Stimulated activated naive CD8-positive, alpha-beta T cell treated with anti-CD3 and anti-CD28 coated beads, Interleukin-15, Interleukin-2, amounts not matched to agents 100 ng/mL and 50 ng/mL, for 24 hours (primary cell): ENCODE measurements at regions not wholly inside any gene's neighbourhood (a gene's known extent, or its start where the extent isn't known, plus 50 kb on each side); places are given as distances from the start of the nearest gene placed in this dataset.

ENCODE experiments used
- H3K27ac Mint-ChIP-seq: one replicate; pipeline ENCODE4 v1.8.0; 2021; ENCODE audit warnings: mild to moderate bottlenecking, mixed read lengths
- H3K27me3 Mint-ChIP-seq: one replicate; pipeline ENCODE4 v1.8.0; 2021; ENCODE audit warnings: mixed read lengths
- H3K36me3 Mint-ChIP-seq: one replicate; pipeline ENCODE4 v1.8.0; 2021; ENCODE audit warnings: low read depth, mixed read lengths
- H3K4me1 Mint-ChIP-seq: one replicate; pipeline ENCODE4 v1.8.0; 2021; ENCODE audit warnings: low read depth, mixed read lengths
- H3K4me3 Mint-ChIP-seq: one replicate; pipeline ENCODE4 v1.8.0; 2021; ENCODE audit warnings: mild to moderate bottlenecking, mixed read lengths
- H3K9me3 Mint-ChIP-seq: one replicate; pipeline ENCODE4 v1.8.0; 2021; ENCODE audit warnings: mixed read lengths

- Mint-ChIP-seq H3K27ac (no peak overlapping the region), H3K9me3 (no peaks in the 10 kb centered on the region), H3K27me3 (no peaks in the 10 kb centered on the region), H3K36me3 (no peaks in the 10 kb centered on the region), H3K4me1 (no peaks in the 10 kb centered on the region), H3K4me3 (no peak overlapping the region)
Measured at GRCh38 chr17:63165400-63165799, 199.4 kb downstream of the TANC2 start.

DNA sequence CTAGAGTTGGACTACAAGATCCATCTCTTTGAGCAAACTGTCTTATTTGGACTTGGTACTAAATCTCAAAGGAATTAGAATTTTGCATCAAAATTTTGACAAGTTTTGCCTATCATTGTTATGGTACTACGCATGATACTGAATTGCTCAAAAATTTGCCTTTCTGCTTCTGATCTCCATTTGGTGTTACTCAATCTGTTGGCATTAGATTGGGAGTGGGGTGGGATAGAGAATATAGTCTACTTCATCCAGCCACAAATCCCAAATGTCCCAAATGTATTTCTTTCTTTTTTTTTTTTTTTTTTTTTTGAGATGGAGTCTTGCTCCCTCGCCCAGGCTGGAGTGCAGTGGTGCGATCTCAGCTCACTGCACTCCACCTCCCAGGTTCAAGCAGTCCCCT, 204.8 kb downstream of the TANC2 start:
- Mint-ChIP-seq H3K36me3 (peaks cover under 1% of the 10 kb centered on the region), H3K9me3 (no peaks in the 10 kb centered on the region), H3K27me3 (no peaks in the 10 kb centered on the region), H3K27ac (no peak overlapping the region), H3K4me1 (no peaks in the 10 kb centered on the region), H3K4me3 (no peak overlapping the region)

DNA sequence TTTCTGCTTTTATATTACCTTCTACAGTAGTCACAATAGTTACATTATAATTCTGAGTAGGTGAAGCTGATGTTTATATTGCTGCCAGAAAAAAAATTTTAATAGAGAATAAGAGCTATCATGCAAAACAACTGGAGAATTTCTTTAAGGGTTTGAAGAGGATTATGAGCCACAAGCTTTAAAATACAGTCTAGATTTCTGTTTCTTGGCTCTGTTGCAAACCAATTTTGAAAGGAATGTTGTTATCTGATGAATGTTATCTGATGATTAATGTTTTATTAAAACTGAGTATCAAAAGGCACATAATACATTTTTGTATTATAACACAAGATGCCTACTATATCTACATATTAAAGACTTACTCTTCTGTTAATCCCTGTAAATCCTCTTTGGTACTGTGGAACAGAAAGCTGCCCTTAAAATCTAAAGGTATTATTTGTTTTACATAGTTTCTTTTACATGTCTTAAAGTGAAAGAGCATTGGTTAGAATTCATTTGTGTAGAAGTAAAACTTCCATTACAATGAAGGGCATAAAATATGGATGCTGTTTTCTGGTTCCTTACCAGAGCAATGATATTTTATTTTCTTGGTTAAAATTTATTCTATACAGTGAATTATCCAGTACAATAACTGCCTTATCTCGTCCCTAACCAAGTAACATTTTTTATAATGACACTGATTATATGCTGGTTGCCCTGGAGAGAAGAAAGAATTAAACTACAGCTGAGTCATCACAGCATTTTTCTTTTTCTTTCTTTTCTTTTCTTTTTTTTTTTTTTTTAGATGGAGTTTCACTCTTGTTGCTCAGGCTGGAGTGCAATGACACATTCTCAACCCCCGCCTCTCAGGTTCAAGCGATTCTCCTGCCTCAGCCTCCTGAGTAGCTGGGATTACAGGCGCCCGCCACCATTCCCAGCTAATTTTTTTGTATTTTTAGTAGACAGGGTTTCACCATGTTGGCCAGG, 205.7 kb downstream of the TANC2 start:
- Mint-ChIP-seq H3K4me1 (no peaks in the 10 kb centered on the region), H3K9me3 (no peaks in the 10 kb centered on the region), H3K36me3 (peaks cover 5% of the 10 kb centered on the region), H3K27ac (no peak overlapping the region), H3K4me3 (no peak overlapping the region), H3K27me3 (no peaks in the 10 kb centered on the region)

DNA sequence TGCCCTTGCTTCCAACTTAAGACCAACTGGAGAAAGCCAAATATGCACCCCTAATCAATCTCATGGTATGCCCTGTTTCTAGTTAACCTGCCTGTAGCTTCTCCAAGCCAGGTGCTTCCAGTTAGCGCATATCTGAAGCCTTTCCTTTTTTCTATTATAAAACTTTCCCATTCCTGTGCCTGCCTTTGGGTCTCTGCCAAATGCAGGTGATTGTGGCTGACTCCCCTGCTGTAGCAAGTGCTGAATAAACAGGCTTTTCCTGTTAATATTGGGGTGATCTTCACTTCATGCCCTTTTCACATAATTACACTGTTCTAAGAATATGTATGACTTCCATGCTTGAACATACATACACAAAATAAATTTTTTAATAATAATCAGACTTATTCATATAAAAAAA, 207.4 kb downstream of the TANC2 start:
- Mint-ChIP-seq H3K4me1 (no peaks in the 10 kb centered on the region), H3K4me3 (no peak overlapping the region), H3K27ac (no peak overlapping the region), H3K36me3 (peaks cover 5% of the 10 kb centered on the region), H3K27me3 (no peaks in the 10 kb centered on the region), H3K9me3 (no peaks in the 10 kb centered on the region)

DNA sequence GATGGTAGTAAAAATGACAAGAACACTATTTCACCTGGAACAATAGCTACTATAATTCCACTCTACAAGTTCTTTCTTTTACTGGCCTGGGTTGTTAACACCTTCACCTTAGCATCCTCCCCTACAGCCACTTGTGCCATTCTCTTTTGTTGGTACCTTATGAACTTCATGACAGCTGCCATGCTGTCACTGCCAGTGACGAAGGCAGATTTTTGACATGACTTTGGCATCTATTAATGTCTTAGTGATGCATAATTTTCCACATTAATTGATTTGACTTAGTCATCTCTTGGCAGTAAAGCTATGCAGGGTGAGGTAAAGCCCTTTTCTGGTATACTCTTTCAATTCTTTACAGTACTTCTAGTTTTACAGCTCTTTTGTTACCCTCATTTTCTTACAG, 207.9 kb downstream of the TANC2 start:
- Mint-ChIP-seq H3K36me3 (peaks cover 5% of the 10 kb centered on the region), H3K9me3 (no peaks in the 10 kb centered on the region), H3K4me1 (no peaks in the 10 kb centered on the region), H3K27ac (no peak overlapping the region), H3K27me3 (no peaks in the 10 kb centered on the region), H3K4me3 (no peak overlapping the region)

- no peaks in the 10 kb centered on the region for H3K9me3 Mint-ChIP-seq
- no peak overlapping the region for H3K27ac Mint-ChIP-seq
- no peaks in the 10 kb centered on the region for H3K4me1 Mint-ChIP-seq
- no peaks in the 10 kb centered on the region for H3K27me3 Mint-ChIP-seq
- no peak overlapping the region for H3K4me3 Mint-ChIP-seq
- peaks cover 5% of the 10 kb centered on the region for H3K36me3 Mint-ChIP-seq
Measured at GRCh38 chr17:63178530-63178929, 212.5 kb downstream of the TANC2 start.

GRCh38 chr17:63181856-63182255, 215.8 kb downstream of the TANC2 start:
- Mint-ChIP-seq H3K9me3 (peaks cover 4% of the 10 kb centered on the region), H3K4me3 (no peak overlapping the region), H3K36me3 (no peaks in the 10 kb centered on the region), H3K27me3 (no peaks in the 10 kb centered on the region), H3K27ac (no peak overlapping the region), H3K4me1 (no peaks in the 10 kb centered on the region)

DNA sequence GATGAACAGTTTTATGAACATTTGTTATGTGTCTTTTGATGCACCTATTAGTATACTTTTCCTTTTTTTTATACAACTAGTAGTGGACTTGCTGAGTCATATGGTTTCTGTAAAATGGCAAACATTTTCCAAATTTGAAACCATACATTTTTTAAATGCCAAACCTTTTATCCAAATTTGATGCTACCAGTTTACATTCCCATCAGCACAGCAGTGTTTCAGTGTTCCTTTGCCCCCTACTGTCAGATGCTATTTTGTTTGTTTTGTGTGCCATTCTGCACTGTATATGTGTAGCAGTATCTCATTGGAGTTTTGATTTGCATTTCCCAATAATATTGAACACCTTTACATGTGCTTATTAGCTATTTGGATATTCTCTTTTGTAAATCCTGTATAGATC, 219.4 kb downstream of the TANC2 start:
- Mint-ChIP-seq H3K27ac (no peak overlapping the region), H3K27me3 (no peaks in the 10 kb centered on the region), H3K4me3 (no peak overlapping the region)

GRCh38 chr17:63189082-63189481, 223.0 kb downstream of the TANC2 start:
- no peak overlapping the region for H3K4me3 Mint-ChIP-seq
- H3K9me3 Mint-ChIP-seq: peaks cover 10% of the 10 kb centered on the region
- H3K27me3 Mint-ChIP-seq: no peaks in the 10 kb centered on the region
- H3K27ac Mint-ChIP-seq: no peak overlapping the region
- no peaks in the 10 kb centered on the region for H3K36me3 Mint-ChIP-seq
- H3K4me1 Mint-ChIP-seq: peaks cover 22% of the 10 kb centered on the region

More for the DNA sequence above, 219.4 kb downstream of the TANC2 start:
- Mint-ChIP-seq H3K9me3 (peaks cover 10% of the 10 kb centered on the region), H3K36me3 (no peaks in the 10 kb centered on the region), H3K4me1 (peaks cover 11% of the 10 kb centered on the region)

DNA sequence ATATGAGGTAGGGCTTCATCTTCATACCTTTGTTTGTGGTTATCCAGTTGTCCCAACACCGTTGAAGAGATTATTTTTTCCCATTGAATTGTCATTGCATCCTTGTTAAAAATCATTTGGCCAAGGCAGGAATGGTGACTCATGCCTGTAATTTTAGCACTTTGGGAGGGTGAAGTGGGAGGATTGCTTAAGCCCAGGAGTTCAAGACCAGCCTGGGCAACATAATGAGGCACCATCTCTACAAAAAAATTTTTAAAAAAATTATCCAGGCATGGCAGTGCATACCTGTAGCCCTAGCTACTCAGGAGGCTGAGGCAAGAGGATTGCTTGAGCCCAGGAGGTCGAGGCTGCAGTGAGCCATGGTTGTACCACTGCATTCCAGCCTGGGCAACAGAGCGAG, 223.9 kb downstream of the TANC2 start:
- peaks cover 10% of the 10 kb centered on the region for H3K9me3 Mint-ChIP-seq
- H3K4me3 Mint-ChIP-seq: no peak overlapping the region
- H3K4me1 Mint-ChIP-seq: peaks cover 22% of the 10 kb centered on the region
- no peaks in the 10 kb centered on the region for H3K36me3 Mint-ChIP-seq
- H3K27ac Mint-ChIP-seq: no peak overlapping the region
- H3K27me3 Mint-ChIP-seq: no peaks in the 10 kb centered on the region

DNA sequence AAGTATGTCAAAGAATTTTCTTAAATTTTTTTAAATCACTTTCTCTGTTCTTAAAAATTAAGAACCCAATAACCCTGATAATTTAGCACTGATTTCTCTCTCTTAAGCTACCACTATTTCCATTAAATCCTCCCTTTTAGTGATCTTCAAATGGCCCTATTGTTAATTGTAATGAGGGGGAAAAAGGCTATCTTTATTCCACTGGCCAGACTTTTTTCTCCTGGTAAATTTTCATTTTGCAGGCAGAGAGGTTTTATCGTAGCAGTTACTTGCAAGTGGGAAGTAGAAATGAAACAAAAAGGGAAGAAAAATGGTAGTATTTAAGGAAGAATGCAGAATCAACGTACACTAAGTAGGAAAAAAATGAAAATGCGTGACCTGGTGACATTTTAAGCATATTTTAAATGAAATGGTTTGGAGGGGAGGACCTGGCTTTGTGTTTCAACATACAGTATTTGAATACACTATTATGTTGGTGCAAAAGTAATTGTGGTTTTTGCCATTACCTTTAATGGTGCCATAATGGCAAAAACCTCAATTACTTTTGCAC, 224.9 kb downstream of the TANC2 start:
- H3K9me3 Mint-ChIP-seq: peaks cover 10% of the 10 kb centered on the region
- no peak overlapping the region for H3K27ac Mint-ChIP-seq
- peaks cover 22% of the 10 kb centered on the region for H3K4me1 Mint-ChIP-seq
- peaks cover 4% of the 10 kb centered on the region for H3K36me3 Mint-ChIP-seq
- H3K27me3 Mint-ChIP-seq: no peaks in the 10 kb centered on the region
- H3K4me3 Mint-ChIP-seq: no peak overlapping the region

DNA sequence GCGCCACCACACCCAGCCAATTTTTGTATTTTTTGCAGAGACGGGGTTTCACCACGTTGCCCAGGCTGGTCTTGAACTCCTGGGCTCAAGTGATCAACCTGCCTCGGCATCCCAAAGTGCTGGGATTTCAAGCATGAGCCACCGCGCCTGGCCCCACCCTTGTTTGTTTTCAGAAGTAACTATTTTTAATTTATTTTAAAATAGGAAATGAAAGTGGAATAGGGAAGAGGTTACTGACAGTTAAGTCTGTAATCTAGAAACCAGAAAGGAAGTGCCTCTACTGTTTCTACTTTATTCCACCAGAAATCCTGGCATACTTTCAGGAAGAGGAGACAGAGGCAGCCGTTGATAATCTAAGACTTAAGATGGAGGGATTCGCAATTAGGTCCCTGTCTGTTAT, 225.6 kb downstream of the TANC2 start:
- H3K4me3 Mint-ChIP-seq: no peak overlapping the region
- H3K36me3 Mint-ChIP-seq: peaks cover 4% of the 10 kb centered on the region
- H3K27me3 Mint-ChIP-seq: no peaks in the 10 kb centered on the region
- H3K9me3 Mint-ChIP-seq: peaks cover 8% of the 10 kb centered on the region
- H3K27ac Mint-ChIP-seq: peak overlapping the region; percentile 13
- H3K4me1 Mint-ChIP-seq: peaks cover 26% of the 10 kb centered on the region

GRCh38 chr17:63193827-63194226, 227.8 kb downstream of the TANC2 start:
- no peaks in the 10 kb centered on the region for H3K9me3 Mint-ChIP-seq
- no peak overlapping the region for H3K4me3 Mint-ChIP-seq
- peaks cover 33% of the 10 kb centered on the region for H3K4me1 Mint-ChIP-seq
- H3K27ac Mint-ChIP-seq: no peak overlapping the region
- H3K27me3 Mint-ChIP-seq: no peaks in the 10 kb centered on the region
- H3K36me3 Mint-ChIP-seq: peaks cover 4% of the 10 kb centered on the region

- Mint-ChIP-seq H3K4me1 (peaks cover 19% of the 10 kb centered on the region), H3K9me3 (no peaks in the 10 kb centered on the region), H3K27me3 (no peaks in the 10 kb centered on the region), H3K27ac (peak overlapping the region; percentile 28), H3K36me3 (peaks cover 12% of the 10 kb centered on the region), H3K4me3 (peak overlapping the region; percentile 56)
Measured at GRCh38 chr17:63196772-63197335, 230.8 kb downstream of the TANC2 start.

DNA sequence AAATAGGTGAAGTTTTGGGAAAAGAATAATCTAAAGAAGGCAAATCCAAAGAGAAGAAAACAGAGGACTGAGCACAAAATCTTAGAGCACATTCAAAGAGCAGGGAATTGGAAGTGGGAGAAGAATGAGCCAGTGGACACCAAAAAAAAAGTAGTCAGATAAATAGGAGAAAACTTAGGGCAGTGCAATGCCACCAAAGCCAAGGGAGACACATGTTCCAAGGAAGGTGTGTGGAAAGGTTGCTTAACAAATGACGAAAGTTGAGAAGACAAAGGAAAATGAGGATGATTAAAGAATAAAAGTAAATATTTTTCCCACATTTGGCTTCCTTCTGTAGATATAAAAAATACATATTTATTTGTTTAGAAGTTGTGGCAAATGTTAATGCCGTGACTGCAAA, 237.6 kb downstream of the TANC2 start:
- H3K4me3 Mint-ChIP-seq: no peak overlapping the region
- no peak overlapping the region for H3K27ac Mint-ChIP-seq
- H3K9me3 Mint-ChIP-seq: peaks cover 5% of the 10 kb centered on the region
- H3K36me3 Mint-ChIP-seq: peaks cover 18% of the 10 kb centered on the region
- H3K4me1 Mint-ChIP-seq: no peaks in the 10 kb centered on the region
- H3K27me3 Mint-ChIP-seq: no peaks in the 10 kb centered on the region
